Astrocyte (in vitro differentiated cells and primary cell): ENCODE measurements at regions not wholly inside any gene's neighbourhood (a gene's known extent, or its start where the extent isn't known, plus 50 kb on each side); places are given as distances from the start of the nearest gene placed in this dataset.

Source experiments
- DNase-seq: peaks from one replicate; pipeline ENCODE4 v3.0.0-alpha.2; 2010; ENCODE audit warnings: low read depth
- FAIRE-seq: peaks from 2 replicates; lab custom pipeline; 2011; peaks lifted over from hg19 to GRCh38; lab: Jason Lieb, UNC
- H2AFZ ChIP-seq: 2 replicates; pipeline ENCODE4 v1.6.0; 2012; ENCODE audit warnings: low read depth, low read length, inconsistent platforms
- H3K27ac ChIP-seq: 2 replicates; pipeline ENCODE4 v1.5.1; 2011; ENCODE audit warnings: low read depth, low read length, inconsistent platforms
- H3K27me3 ChIP-seq: 2 replicates; pipeline ENCODE4 v1.6.0; 2011; ENCODE audit warnings: low read length, inconsistent platforms; ENCODE audit not compliant: insufficient read depth
- H3K36me3 ChIP-seq: 2 replicates; pipeline ENCODE4 v1.5.1; 2011; ENCODE audit warnings: low read length, inconsistent platforms; ENCODE audit not compliant: insufficient read depth
- H3K4me1 ChIP-seq: 2 replicates; pipeline ENCODE4 v1.5.1; 2011; ENCODE audit warnings: low read length, inconsistent platforms; ENCODE audit not compliant: insufficient read depth
- H3K4me2 ChIP-seq: 2 replicates; pipeline ENCODE4 v1.6.0; 2012; ENCODE audit warnings: low read length, inconsistent platforms
- H3K4me3 ChIP-seq: 2 replicates; pipeline ENCODE4 v1.5.1; 2011; ENCODE audit warnings: low read depth, mild to moderate bottlenecking, low read length, inconsistent platforms; ENCODE audit not compliant: insufficient read depth
- H3K79me2 ChIP-seq: 2 replicates; pipeline ENCODE4 v1.6.0; 2012; ENCODE audit warnings: mild to moderate bottlenecking, low read length, inconsistent platforms; ENCODE audit not compliant: insufficient read depth
- H3K9ac ChIP-seq: 2 replicates; pipeline ENCODE4 v1.6.0; 2012; ENCODE audit warnings: mild to moderate bottlenecking, low read length, inconsistent platforms
- H3K9me3 ChIP-seq: 2 replicates; pipeline ENCODE4 v1.5.1; 2012; ENCODE audit warnings: low read depth, mild to moderate bottlenecking, low read length, inconsistent platforms; ENCODE audit not compliant: insufficient read depth
- H4K20me1 ChIP-seq: 2 replicates; pipeline ENCODE4 v1.6.0; 2012; ENCODE audit warnings: low read length, inconsistent platforms; ENCODE audit not compliant: insufficient read depth
- H3K27ac Mint-ChIP-seq: one replicate; pipeline ENCODE4 v1.8.0; 2021; ENCODE audit warnings: mild to moderate bottlenecking, mixed read lengths; ENCODE audit not compliant: unreplicated experiment
- H3K27me3 Mint-ChIP-seq: one replicate; pipeline ENCODE4 v1.8.0; 2021; ENCODE audit warnings: low read depth, mixed read lengths; ENCODE audit not compliant: unreplicated experiment
- H3K36me3 Mint-ChIP-seq: one replicate; pipeline ENCODE4 v1.8.0; 2021; ENCODE audit warnings: low read depth, mixed read lengths; ENCODE audit not compliant: unreplicated experiment
- H3K4me1 Mint-ChIP-seq: one replicate; pipeline ENCODE4 v1.8.0; 2021; ENCODE audit warnings: low read depth, mixed read lengths; ENCODE audit not compliant: unreplicated experiment
- H3K4me3 Mint-ChIP-seq: one replicate; pipeline ENCODE4 v1.8.0; 2021; ENCODE audit warnings: mild to moderate bottlenecking, moderate library complexity, mixed read lengths; ENCODE audit not compliant: unreplicated experiment
- H3K9me3 Mint-ChIP-seq: one replicate; pipeline ENCODE4 v1.8.0; 2021; ENCODE audit warnings: mild to moderate bottlenecking, mixed read lengths; ENCODE audit not compliant: unreplicated experiment
- CTCF ChIP-seq: IDR thresholded peaks from 2 replicates; pipeline ENCODE4 v1.5.1; 2011; ENCODE audit warnings: low read depth, mild to moderate bottlenecking, inconsistent platforms, low read length, moderate library complexity; ENCODE audit not compliant: insufficient read depth
- EZH2 ChIP-seq: IDR thresholded peaks from 2 replicates; pipeline ENCODE4 v1.6.1; 2012; ENCODE audit warnings: mild to moderate bottlenecking, low read length, inconsistent platforms; ENCODE audit not compliant: insufficient read depth

GRCh38 chr5:56328753-56329560 lies 95.8 kb upstream of the ANKRD55 start:
- FAIRE-seq (no peak), DNase-seq (peak; percentile 71)
- no peak for TF ChIP-seq EZH2
- no peak for TF ChIP-seq CTCF
- H3K4me3 ChIP-seq, result peak overlapping the region; percentile 6
- peaks cover 10% of the 10 kb centered on the region for H3K4me1 ChIP-seq
- H2AFZ ChIP-seq, result no peak overlapping the region
- no peak overlapping the region for H3K4me3 Mint-ChIP-seq
- no peaks in the 10 kb centered on the region for H3K79me2 ChIP-seq
- H3K4me2 ChIP-seq, result peak overlapping the region; percentile 60
- H3K27me3 Mint-ChIP-seq, result no peaks in the 10 kb centered on the region
- no peaks in the 10 kb centered on the region for H3K27me3 ChIP-seq
- H3K27ac Mint-ChIP-seq, result peak overlapping the region; percentile 51
- H4K20me1 ChIP-seq, result no peaks in the 10 kb centered on the region
- H3K9me3 Mint-ChIP-seq, result peaks cover 4% of the 10 kb centered on the region
- peak overlapping the region; percentile 53 for H3K27ac ChIP-seq
- no peaks in the 10 kb centered on the region for H3K36me3 ChIP-seq
- no peaks in the 10 kb centered on the region for H3K36me3 Mint-ChIP-seq
- no peaks in the 10 kb centered on the region for H3K9me3 ChIP-seq
- H3K4me1 Mint-ChIP-seq, result peaks cover 44% of the 10 kb centered on the region
- H3K9ac ChIP-seq, result no peak overlapping the region

- Mint-ChIP-seq H3K27me3 (no peaks in the 10 kb centered on the region), H3K36me3 (no peaks in the 10 kb centered on the region), H3K4me3 (no peak overlapping the region), H3K4me1 (peaks cover 51% of the 10 kb centered on the region), H3K27ac (no peak overlapping the region), H3K9me3 (peaks cover 2% of the 10 kb centered on the region)
- TF ChIP-seq EZH2 (no peak), CTCF (no peak)
- FAIRE-seq (no peak), DNase-seq (no peak)
- Histone ChIP-seq H3K27ac (no peak overlapping the region), H2AFZ (no peak overlapping the region), H3K9me3 (no peaks in the 10 kb centered on the region), H3K79me2 (no peaks in the 10 kb centered on the region), H3K4me3 (no peak overlapping the region), H3K4me2 (no peak overlapping the region), H3K36me3 (no peaks in the 10 kb centered on the region), H3K4me1 (peaks cover 10% of the 10 kb centered on the region), H3K9ac (no peak overlapping the region), H4K20me1 (no peaks in the 10 kb centered on the region), H3K27me3 (no peaks in the 10 kb centered on the region)
These were observed 94.7 kb upstream of the ANKRD55 start for GRCh38 chr5:56327809-56328208.

GRCh38 chr5:56326770-56327169 lies 93.6 kb upstream of the ANKRD55 start:
- Mint-ChIP-seq H3K27me3 (peaks cover 3% of the 10 kb centered on the region), H3K4me3 (no peak overlapping the region), H3K4me1 (peaks cover 51% of the 10 kb centered on the region), H3K36me3 (no peaks in the 10 kb centered on the region), H3K27ac (no peak overlapping the region), H3K9me3 (peaks cover 2% of the 10 kb centered on the region)
- Histone ChIP-seq H3K4me1 (peaks cover 10% of the 10 kb centered on the region), H3K79me2 (no peaks in the 10 kb centered on the region), H3K27ac (no peak overlapping the region), H3K27me3 (no peaks in the 10 kb centered on the region), H3K36me3 (no peaks in the 10 kb centered on the region), H3K4me2 (no peak overlapping the region), H2AFZ (no peak overlapping the region), H3K9ac (no peak overlapping the region), H3K9me3 (no peaks in the 10 kb centered on the region), H4K20me1 (no peaks in the 10 kb centered on the region), H3K4me3 (no peak overlapping the region)
- no peak for FAIRE-seq
- no peak for DNase-seq
- TF ChIP-seq EZH2 (no peak), CTCF (no peak)
